Astrocyte (in vitro differentiated cells and primary cell): ENCODE measurements at regions not wholly inside any gene's neighbourhood (a gene's known extent, or its start where the extent isn't known, plus 50 kb on each side); places are given as distances from the start of the nearest gene placed in this dataset.
A peak's percentile ranks its signal among the peaks of the same experiment; 100 is the strongest.

Experiments used
- DNase-seq: peaks from one replicate; pipeline ENCODE4 v3.0.0-alpha.2; 2010; ENCODE audit warnings: low read depth
- FAIRE-seq: peaks from 2 replicates; lab custom pipeline; 2011; peaks lifted over from hg19 to GRCh38; lab: Jason Lieb, UNC
- H2AFZ ChIP-seq: 2 replicates; pipeline ENCODE4 v1.6.0; 2012; ENCODE audit warnings: low read depth, low read length, inconsistent platforms
- H3K27ac ChIP-seq: 2 replicates; pipeline ENCODE4 v1.5.1; 2011; ENCODE audit warnings: low read depth, low read length, inconsistent platforms
- H3K27me3 ChIP-seq: 2 replicates; pipeline ENCODE4 v1.6.0; 2011; ENCODE audit warnings: low read length, inconsistent platforms; ENCODE audit not compliant: insufficient read depth
- H3K36me3 ChIP-seq: 2 replicates; pipeline ENCODE4 v1.5.1; 2011; ENCODE audit warnings: low read length, inconsistent platforms; ENCODE audit not compliant: insufficient read depth
- H3K4me1 ChIP-seq: 2 replicates; pipeline ENCODE4 v1.5.1; 2011; ENCODE audit warnings: low read length, inconsistent platforms; ENCODE audit not compliant: insufficient read depth
- H3K4me2 ChIP-seq: 2 replicates; pipeline ENCODE4 v1.6.0; 2012; ENCODE audit warnings: low read length, inconsistent platforms
- H3K4me3 ChIP-seq: 2 replicates; pipeline ENCODE4 v1.5.1; 2011; ENCODE audit warnings: low read depth, mild to moderate bottlenecking, low read length, inconsistent platforms; ENCODE audit not compliant: insufficient read depth
- H3K79me2 ChIP-seq: 2 replicates; pipeline ENCODE4 v1.6.0; 2012; ENCODE audit warnings: mild to moderate bottlenecking, low read length, inconsistent platforms; ENCODE audit not compliant: insufficient read depth
- H3K9ac ChIP-seq: 2 replicates; pipeline ENCODE4 v1.6.0; 2012; ENCODE audit warnings: mild to moderate bottlenecking, low read length, inconsistent platforms
- H3K9me3 ChIP-seq: 2 replicates; pipeline ENCODE4 v1.5.1; 2012; ENCODE audit warnings: low read depth, mild to moderate bottlenecking, low read length, inconsistent platforms; ENCODE audit not compliant: insufficient read depth
- H4K20me1 ChIP-seq: 2 replicates; pipeline ENCODE4 v1.6.0; 2012; ENCODE audit warnings: low read length, inconsistent platforms; ENCODE audit not compliant: insufficient read depth
- H3K27ac Mint-ChIP-seq: one replicate; pipeline ENCODE4 v1.8.0; 2021; ENCODE audit warnings: mild to moderate bottlenecking, mixed read lengths; ENCODE audit not compliant: unreplicated experiment
- H3K27me3 Mint-ChIP-seq: one replicate; pipeline ENCODE4 v1.8.0; 2021; ENCODE audit warnings: low read depth, mixed read lengths; ENCODE audit not compliant: unreplicated experiment
- H3K36me3 Mint-ChIP-seq: one replicate; pipeline ENCODE4 v1.8.0; 2021; ENCODE audit warnings: low read depth, mixed read lengths; ENCODE audit not compliant: unreplicated experiment
- H3K4me1 Mint-ChIP-seq: one replicate; pipeline ENCODE4 v1.8.0; 2021; ENCODE audit warnings: low read depth, mixed read lengths; ENCODE audit not compliant: unreplicated experiment
- H3K4me3 Mint-ChIP-seq: one replicate; pipeline ENCODE4 v1.8.0; 2021; ENCODE audit warnings: mild to moderate bottlenecking, moderate library complexity, mixed read lengths; ENCODE audit not compliant: unreplicated experiment
- H3K9me3 Mint-ChIP-seq: one replicate; pipeline ENCODE4 v1.8.0; 2021; ENCODE audit warnings: mild to moderate bottlenecking, mixed read lengths; ENCODE audit not compliant: unreplicated experiment
- CTCF ChIP-seq: IDR thresholded peaks from 2 replicates; pipeline ENCODE4 v1.5.1; 2011; ENCODE audit warnings: low read depth, mild to moderate bottlenecking, inconsistent platforms, low read length, moderate library complexity; ENCODE audit not compliant: insufficient read depth
- EZH2 ChIP-seq: IDR thresholded peaks from 2 replicates; pipeline ENCODE4 v1.6.1; 2012; ENCODE audit warnings: mild to moderate bottlenecking, low read length, inconsistent platforms; ENCODE audit not compliant: insufficient read depth

GRCh38 chr2:163248376-163249253 lies 410.0 kb upstream of the KCNH7 start:
- no peak overlapping the region for H2AFZ ChIP-seq
- Mint-ChIP-seq H3K9me3 (no peaks in the 10 kb centered on the region), H3K27ac (no peak overlapping the region), H3K4me1 (no peaks in the 10 kb centered on the region), H3K27me3 (no peaks in the 10 kb centered on the region), H3K36me3 (no peaks in the 10 kb centered on the region), H3K4me3 (no peak overlapping the region)
- H3K9me3 ChIP-seq: no peaks in the 10 kb centered on the region
- FAIRE-seq: no peak
- no peaks in the 10 kb centered on the region for H3K4me1 ChIP-seq
- H3K36me3 ChIP-seq: no peaks in the 10 kb centered on the region
- no peaks in the 10 kb centered on the region for H4K20me1 ChIP-seq
- peak; percentile 39 for DNase-seq
- no peak overlapping the region for H3K9ac ChIP-seq
- H3K27ac ChIP-seq: no peak overlapping the region
- H3K79me2 ChIP-seq: no peaks in the 10 kb centered on the region
- no peak overlapping the region for H3K4me2 ChIP-seq
- no peaks in the 10 kb centered on the region for H3K27me3 ChIP-seq
- TF ChIP-seq CTCF (no peak), EZH2 (no peak)
- H3K4me3 ChIP-seq: no peak overlapping the region

- H3K79me2 ChIP-seq: no peaks in the 10 kb centered on the region
- Mint-ChIP-seq H3K27ac (no peak overlapping the region), H3K9me3 (no peaks in the 10 kb centered on the region), H3K36me3 (no peaks in the 10 kb centered on the region), H3K4me1 (no peaks in the 10 kb centered on the region), H3K4me3 (no peak overlapping the region), H3K27me3 (no peaks in the 10 kb centered on the region)
- H3K4me1 ChIP-seq: no peaks in the 10 kb centered on the region
- no peak for FAIRE-seq
- H4K20me1 ChIP-seq: no peaks in the 10 kb centered on the region
- no peaks in the 10 kb centered on the region for H3K9me3 ChIP-seq
- no peaks in the 10 kb centered on the region for H3K27me3 ChIP-seq
- H3K4me2 ChIP-seq: no peak overlapping the region
- DNase-seq: no peak
- no peak for TF ChIP-seq EZH2
- no peak for TF ChIP-seq CTCF
- no peaks in the 10 kb centered on the region for H3K36me3 ChIP-seq
- no peak overlapping the region for H2AFZ ChIP-seq
- no peak overlapping the region for H3K27ac ChIP-seq
- H3K4me3 ChIP-seq: no peak overlapping the region
- no peak overlapping the region for H3K9ac ChIP-seq
Measured at GRCh38 chr2:163247847-163248220, 409.3 kb upstream of the KCNH7 start.
